22Rv1 (cell line): ENCODE measurements at regions not wholly inside any gene's neighbourhood (a gene's known extent, or its start where the extent isn't known, plus 50 kb on each side); places are given as distances from the start of the nearest gene placed in this dataset.

Experiments
- H3K27ac ChIP-seq: fragments of 450-650 bp; 2 replicates; pipeline ENCODE4 v1.5.1; 2017
- CTCF ChIP-seq: fragments of 450-650 bp; IDR thresholded peaks from 2 replicates; pipeline ENCODE4 v1.5.1; 2017; ENCODE audit warnings: mild to moderate bottlenecking
- ZFX ChIP-seq: fragments of 450-650 bp; IDR thresholded peaks from 2 replicates; pipeline ENCODE4 v1.6.1; 2017; ENCODE audit warnings: antibody characterized with exemption, borderline replicate concordance

- no peak for TF ChIP-seq ZFX
- TF ChIP-seq CTCF, result no peak
- H3K27ac ChIP-seq, result no peak overlapping the region
These were observed 579.2 kb downstream of the BCL11A start for GRCh38 chr2:59974051-59974766.

- TF ChIP-seq ZFX, result no peak
- no peak for TF ChIP-seq CTCF
- no peak overlapping the region for H3K27ac ChIP-seq
These were observed 584.3 kb downstream of the BCL11A start for GRCh38 chr2:59969161-59969560.

GRCh38 chr2:59968441-59968840 is 585.0 kb downstream of the BCL11A start:
- TF ChIP-seq ZFX, result no peak
- TF ChIP-seq CTCF, result no peak
- H3K27ac ChIP-seq, result no peak overlapping the region

GRCh38 chr2:59967691-59968090 is 585.8 kb downstream of the BCL11A start:
- TF ChIP-seq CTCF (no peak), ZFX (no peak)
- no peak overlapping the region for H3K27ac ChIP-seq

GRCh38 chr2:59963157-59963556 is 590.3 kb downstream of the BCL11A start:
- TF ChIP-seq ZFX (no peak), CTCF (no peak)
- no peak overlapping the region for H3K27ac ChIP-seq

- no peak for TF ChIP-seq ZFX
- no peak overlapping the region for H3K27ac ChIP-seq
These were observed 591.7 kb downstream of the BCL11A start for GRCh38 chr2:59961746-59962145.

GRCh38 chr2:59959944-59960343 is 593.5 kb downstream of the BCL11A start:
- no peak overlapping the region for H3K27ac ChIP-seq
- TF ChIP-seq CTCF, result no peak
- TF ChIP-seq ZFX, result no peak

- TF ChIP-seq CTCF (no peak), ZFX (no peak)
- H3K27ac ChIP-seq, result no peak overlapping the region
These were observed 596.0 kb downstream of the BCL11A start for GRCh38 chr2:59957504-59957903.
